NCI-H187 treated with DMSO at 0.1 percent for 48 hours (cell line): ENCODE measurements at regions not wholly inside any gene's neighbourhood (a gene's known extent, or its start where the extent isn't known, plus 50 kb on each side); places are given as distances from the start of the nearest gene placed in this dataset.
A peak's percentile ranks its signal among the peaks of the same experiment; 100 is the strongest.

ENCODE experiments used
- DNase-seq: peaks from one replicate; lab custom pipeline; 2025; lab: John Stamatoyannopoulos, UW

GRCh38 chr7:45455662-45456061 lies 118.5 kb upstream of the ADCY1 start:
- DNase-seq = no peak

DNA sequence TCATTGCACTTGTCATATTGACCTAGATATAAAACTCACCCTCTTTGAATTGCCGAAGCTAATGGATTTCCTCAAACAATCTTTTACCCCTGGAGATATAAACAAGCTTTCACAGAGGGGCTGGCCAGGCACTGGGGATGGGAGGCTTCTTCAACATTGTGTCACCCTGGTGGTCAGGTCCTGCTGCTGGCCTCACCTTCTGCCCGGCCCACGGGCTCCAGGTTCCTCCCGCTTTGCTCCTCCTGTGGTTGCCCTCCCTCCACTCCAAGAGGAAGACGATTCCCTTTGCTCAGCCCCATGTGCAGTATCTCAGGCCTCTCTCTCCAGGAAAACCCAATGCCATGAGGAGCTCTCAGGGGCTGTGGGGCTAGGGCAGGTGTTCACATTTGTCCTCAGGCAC lies 118.1 kb upstream of the ADCY1 start:
- DNase-seq = no peak

- DNase-seq = no peak
These were observed 117.2 kb upstream of the ADCY1 start for GRCh38 chr7:45456747-45457524.

DNA sequence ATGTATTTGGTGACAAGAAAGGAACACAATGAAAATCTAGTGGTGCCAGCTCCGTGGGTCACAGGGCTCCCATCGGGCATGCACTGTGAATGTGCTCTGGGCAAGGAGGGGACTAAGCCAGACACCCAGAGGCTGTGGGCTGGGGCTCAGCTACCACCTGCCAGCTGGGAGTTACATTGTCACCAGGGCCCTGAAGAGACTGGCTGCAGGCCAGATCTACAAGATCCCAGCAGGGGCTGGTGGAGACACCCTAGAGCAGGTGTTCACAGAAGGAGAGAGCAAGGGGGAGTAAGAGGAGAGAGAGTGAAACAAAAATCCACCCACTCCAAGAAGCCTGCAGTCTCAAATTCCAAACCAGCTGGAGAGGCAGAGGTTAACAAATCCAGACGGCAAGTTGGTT lies 116.6 kb upstream of the ADCY1 start:
- DNase-seq = peak; percentile 46

DNA sequence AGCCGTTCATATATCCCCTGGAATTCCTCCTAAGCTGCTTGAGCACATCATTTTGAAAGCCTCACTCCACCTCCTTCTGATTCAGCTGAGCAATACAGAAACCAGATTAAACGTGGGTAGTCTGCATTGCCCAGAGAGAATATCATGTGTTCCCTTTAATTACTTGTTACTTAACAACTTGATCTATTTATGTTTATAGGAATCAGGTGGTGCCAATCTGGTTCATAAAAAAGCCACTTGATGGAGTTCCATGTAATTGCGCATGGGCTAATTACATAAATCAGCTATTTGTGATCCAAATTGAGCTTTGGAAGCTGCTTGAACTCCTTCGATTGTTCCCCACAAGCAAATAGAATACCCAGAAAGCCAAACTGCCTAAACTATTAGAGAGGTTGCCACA lies 114.7 kb upstream of the ADCY1 start:
- no peak for DNase-seq

GRCh38 chr7:45460379-45460778 lies 113.8 kb upstream of the ADCY1 start:
- no peak for DNase-seq

GRCh38 chr7:45461026-45461425 lies 113.1 kb upstream of the ADCY1 start:
- no peak for DNase-seq

DNA sequence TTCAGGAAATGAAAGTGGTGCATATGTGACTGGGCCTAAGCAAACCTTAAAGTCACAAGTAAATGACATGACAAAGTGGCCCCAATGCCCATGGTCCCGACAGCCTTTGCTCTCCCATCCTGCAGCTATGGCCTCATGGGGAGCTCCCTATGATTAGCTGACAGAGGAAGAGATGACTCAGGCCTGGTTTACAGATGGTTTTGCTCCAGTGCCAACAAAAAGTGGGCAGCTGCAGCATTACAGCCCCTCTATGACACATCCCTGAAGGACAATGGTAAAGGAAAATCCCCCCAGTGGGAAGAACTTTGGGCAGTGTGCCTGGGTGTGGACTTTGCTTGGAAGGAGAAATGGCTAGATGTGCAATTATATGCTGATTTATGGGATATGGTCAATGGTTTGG lies 105.1 kb upstream of the ADCY1 start:
- no peak for DNase-seq

- DNase-seq = no peak
These were observed 104.1 kb upstream of the ADCY1 start for GRCh38 chr7:45470031-45470430.

DNA sequence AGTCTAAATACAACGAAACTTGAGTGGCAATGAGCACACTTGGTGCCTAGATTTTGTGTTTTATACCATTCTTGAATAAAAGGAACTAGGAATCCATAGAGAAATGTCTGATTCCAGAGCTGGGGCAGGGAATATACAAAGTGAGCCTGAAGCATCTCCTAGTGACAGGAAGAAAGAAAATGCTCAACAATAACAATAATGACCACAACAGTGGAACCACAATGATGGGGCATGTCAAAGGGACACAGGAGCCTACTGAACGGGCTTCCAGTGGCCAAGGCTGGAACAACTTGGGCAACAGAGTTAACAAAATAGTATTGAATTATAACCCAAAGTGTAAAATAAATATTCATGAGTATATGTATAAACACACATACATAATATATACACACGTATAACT lies 94.4 kb upstream of the ADCY1 start:
- DNase-seq = no peak

DNA sequence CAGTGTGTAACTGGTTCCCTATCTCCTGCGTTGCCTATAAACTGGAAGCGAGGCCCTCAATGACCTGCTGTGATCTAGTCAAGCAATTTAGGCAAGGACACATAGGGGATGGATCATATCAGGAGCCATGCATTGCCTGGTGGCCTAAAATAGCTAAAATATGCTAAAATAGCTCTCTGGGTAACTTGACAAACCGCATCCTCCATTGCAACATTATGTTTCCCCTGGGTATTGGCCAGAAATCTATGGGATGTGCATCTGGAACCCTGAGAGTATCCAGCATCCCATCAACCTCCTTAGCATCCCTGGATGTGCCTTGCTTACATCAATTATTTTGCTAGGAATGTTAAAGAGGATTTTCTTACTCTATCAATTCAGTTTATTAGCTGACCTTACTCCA lies 91.7 kb upstream of the ADCY1 start:
- no peak for DNase-seq

GRCh38 chr7:45484094-45484493 lies 90.1 kb upstream of the ADCY1 start:
- DNase-seq = no peak

GRCh38 chr7:45486575-45486974 lies 87.6 kb upstream of the ADCY1 start:
- no peak for DNase-seq

DNA sequence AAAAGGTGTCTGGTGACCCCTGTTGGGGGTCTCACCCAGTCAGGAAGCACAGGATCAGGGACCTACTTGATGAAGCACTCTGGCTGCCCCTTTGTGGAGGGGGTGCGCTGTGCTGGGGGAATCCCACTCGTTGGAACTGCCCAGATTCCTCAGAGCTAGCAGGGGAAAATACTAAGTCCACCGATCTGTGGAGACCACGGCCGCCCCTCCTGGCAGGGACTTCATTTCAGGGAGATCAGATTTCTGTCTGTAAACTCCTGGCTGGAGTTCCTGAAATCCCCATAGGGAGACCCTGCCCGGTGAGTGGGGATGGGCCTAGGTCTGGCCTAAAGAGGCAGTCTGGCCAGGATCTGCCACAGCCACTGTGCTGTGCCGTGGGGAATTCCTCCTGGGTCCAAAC lies 79.3 kb upstream of the ADCY1 start:
- DNase-seq = no peak

DNA sequence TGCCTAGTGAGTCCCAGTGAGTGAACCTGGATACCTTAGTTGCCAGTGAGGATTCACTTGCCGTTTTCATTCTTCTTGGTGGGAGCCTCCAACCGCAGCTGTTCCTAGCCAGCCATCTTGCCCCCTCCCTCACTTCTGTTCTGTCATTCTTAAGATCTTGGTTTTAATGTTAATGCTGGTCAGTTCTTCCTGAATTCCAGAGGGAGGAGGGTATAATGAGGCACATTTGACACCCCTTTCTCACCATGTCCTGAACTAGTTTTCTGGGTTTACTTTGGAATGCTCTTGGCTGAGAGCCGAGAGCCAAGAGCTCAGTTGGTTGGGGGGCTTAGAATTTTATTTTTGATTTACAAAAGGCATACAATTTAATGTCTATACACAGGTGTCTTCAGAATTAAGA lies 78.5 kb upstream of the ADCY1 start:
- DNase-seq = no peak

DNA sequence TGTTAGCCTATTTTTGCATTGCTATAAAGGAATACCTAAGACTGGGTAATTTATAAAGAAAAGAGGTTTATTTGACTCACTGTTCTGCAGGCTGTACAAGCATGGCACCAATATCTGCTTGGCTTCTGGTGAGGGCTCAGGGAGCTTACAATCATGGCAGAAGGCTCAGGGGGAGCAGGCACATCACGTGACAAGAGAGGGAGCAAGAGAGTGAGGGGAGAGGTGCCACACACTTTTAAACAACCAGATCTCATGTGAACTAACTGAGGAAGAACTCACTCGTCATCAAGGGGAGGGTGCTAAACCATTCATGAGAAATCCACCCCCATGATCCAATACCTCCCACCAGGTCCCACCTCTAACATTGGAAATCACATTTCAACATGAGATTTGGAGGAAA lies 73.9 kb upstream of the ADCY1 start:
- no peak for DNase-seq

GRCh38 chr7:45501791-45502190 lies 72.4 kb upstream of the ADCY1 start:
- no peak for DNase-seq

- no peak for DNase-seq
These were observed 68.1 kb upstream of the ADCY1 start for GRCh38 chr7:45506059-45506458.

- no peak for DNase-seq
These were observed 64.9 kb upstream of the ADCY1 start for GRCh38 chr7:45509222-45509621.

DNA sequence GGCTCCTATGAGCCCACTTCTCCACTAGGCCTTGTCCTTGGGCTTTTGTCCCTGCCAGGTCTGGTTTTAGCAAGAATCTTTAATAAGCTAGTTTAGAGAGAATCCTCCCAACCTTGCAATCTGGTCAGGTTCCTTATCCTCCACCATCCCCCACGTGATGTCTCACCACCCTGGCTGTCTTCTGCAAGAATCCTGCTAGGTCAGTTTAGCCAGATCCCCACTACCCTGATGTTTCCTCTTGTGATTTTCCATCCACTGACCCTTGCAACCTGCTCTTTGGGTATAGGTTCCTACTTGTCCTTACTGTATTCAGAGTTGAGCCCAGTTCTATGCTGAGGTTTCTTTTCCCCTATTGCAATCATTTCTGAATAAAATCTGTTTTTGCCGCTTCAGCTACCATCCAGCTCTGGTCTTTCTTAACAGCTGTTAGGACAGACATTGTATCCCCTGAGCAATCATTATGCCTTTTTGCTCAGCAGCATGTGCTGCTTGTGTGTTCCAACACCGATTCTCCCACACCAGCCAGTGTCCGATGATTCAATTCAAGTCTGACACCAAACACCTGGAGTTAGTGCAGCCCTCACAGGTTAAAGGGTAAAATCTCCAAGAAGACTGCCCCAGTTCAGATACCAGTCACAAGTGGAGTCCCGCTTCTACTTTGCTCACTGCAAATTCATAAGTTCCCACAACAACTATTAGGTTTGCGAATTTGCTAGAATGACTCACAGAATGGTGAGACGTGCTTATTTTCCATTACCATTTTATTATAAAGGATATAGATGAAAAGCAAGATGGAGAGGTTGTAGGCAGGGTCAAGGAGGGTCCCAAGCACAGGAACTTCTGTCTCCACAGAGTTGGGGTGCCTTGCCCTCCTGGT lies 62.2 kb upstream of the ADCY1 start:
- DNase-seq = no peak

GRCh38 chr7:45514944-45515343 lies 59.2 kb upstream of the ADCY1 start:
- DNase-seq = no peak

GRCh38 chr7:45515346-45515745 lies 58.8 kb upstream of the ADCY1 start:
- DNase-seq = no peak
